Memory B cell (primary cell): ENCODE measurements at regions not wholly inside any gene's neighbourhood (a gene's known extent, or its start where the extent isn't known, plus 50 kb on each side); places are given as distances from the start of the nearest gene placed in this dataset.

ENCODE experiments used
- ATAC-seq: fragments of 150-1000 bp; cut with Tn5 transposase; 2 replicates; pipeline ENCODE4 v1.10.0; 2021; ENCODE audit warnings: low read depth, mild to moderate bottlenecking, moderate library complexity
- DNase-seq, 2 donors: peaks; one replicate each; pipeline ENCODE4 v3.0.0; 2022; ENCODE audit warnings: low spot score in 2 of 2
- H3K27ac Mint-ChIP-seq: one replicate; pipeline ENCODE4 v1.8.0; 2022; ENCODE audit warnings: mild to moderate bottlenecking, moderate library complexity, mixed read lengths
- H3K27me3 Mint-ChIP-seq: one replicate; pipeline ENCODE4 v1.8.0; 2022; ENCODE audit warnings: mixed read lengths
- H3K36me3 Mint-ChIP-seq: one replicate; pipeline ENCODE4 v1.8.0; 2022; ENCODE audit warnings: mild to moderate bottlenecking, mixed read lengths
- H3K4me1 Mint-ChIP-seq: one replicate; pipeline ENCODE4 v1.8.0; 2022; ENCODE audit warnings: mixed read lengths
- H3K4me3 Mint-ChIP-seq: one replicate; pipeline ENCODE4 v1.8.0; 2022; ENCODE audit warnings: mild to moderate bottlenecking, moderate library complexity, mixed read lengths
- H3K9me3 Mint-ChIP-seq: one replicate; pipeline ENCODE4 v1.8.0; 2022; ENCODE audit warnings: mixed read lengths

DNA sequence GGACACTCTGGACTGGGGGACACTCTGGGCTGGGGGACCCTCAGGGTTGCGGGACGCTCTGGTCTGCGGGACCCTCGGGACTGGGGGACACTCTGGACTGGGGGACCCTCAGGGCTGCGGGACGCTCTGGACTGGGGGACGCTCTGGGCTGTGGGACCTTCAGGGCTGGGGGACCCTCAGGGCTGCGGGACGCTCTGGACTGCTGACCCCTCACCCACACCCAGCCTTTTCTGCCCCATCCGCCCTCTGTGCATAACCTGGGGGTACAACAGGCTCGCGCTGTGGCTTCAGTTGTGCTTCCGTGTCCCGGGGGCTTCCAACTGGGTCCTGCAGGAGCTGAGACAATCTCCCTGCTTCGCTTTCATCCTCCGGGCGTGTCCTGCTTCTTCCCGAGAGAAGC, 766.0 kb downstream of the TRIML1 start:
- DNase-seq (no peak), ATAC-seq (no peak)
- Mint-ChIP-seq H3K4me3 (no peak overlapping the region), H3K9me3 (peaks cover 6% of the 10 kb centered on the region), H3K4me1 (no peaks in the 10 kb centered on the region), H3K27me3 (no peaks in the 10 kb centered on the region), H3K36me3 (no peaks in the 10 kb centered on the region), H3K27ac (no peak overlapping the region)

GRCh38 chr4:188911199-188911598, 772.0 kb downstream of the TRIML1 start:
- H3K27ac Mint-ChIP-seq = no peak overlapping the region
- H3K36me3 Mint-ChIP-seq = no peaks in the 10 kb centered on the region
- no peak for ATAC-seq
- H3K9me3 Mint-ChIP-seq = peaks cover 6% of the 10 kb centered on the region
- DNase-seq = no peak
- no peaks in the 10 kb centered on the region for H3K27me3 Mint-ChIP-seq
- H3K4me1 Mint-ChIP-seq = no peaks in the 10 kb centered on the region
- no peak overlapping the region for H3K4me3 Mint-ChIP-seq

DNA sequence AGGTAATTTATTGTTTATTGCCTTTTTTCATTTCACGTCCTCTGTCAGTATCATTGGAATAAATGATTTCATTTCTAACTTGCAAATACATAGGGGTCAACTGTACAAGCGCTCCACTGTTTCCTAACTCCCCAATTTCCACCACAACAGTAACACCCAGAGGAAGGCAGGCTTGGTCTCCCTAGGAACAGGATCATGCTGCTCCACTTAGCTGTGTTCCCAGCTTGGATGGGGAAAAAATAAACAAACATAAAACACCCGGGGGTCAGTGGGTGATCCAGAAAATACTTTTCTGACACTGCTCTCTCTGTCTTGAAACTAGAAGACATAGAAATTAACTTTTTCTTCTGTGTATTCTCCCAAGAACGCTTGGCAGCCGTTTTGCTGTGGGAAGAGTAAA, 772.5 kb downstream of the TRIML1 start:
- no peak for ATAC-seq
- H3K36me3 Mint-ChIP-seq = no peaks in the 10 kb centered on the region
- no peak overlapping the region for H3K27ac Mint-ChIP-seq
- no peaks in the 10 kb centered on the region for H3K4me1 Mint-ChIP-seq
- no peak overlapping the region for H3K4me3 Mint-ChIP-seq
- H3K27me3 Mint-ChIP-seq = no peaks in the 10 kb centered on the region
- peaks cover 6% of the 10 kb centered on the region for H3K9me3 Mint-ChIP-seq
- DNase-seq = no peak

- Mint-ChIP-seq H3K36me3 (no peaks in the 10 kb centered on the region), H3K27ac (no peak overlapping the region), H3K4me1 (no peaks in the 10 kb centered on the region), H3K27me3 (no peaks in the 10 kb centered on the region), H3K4me3 (no peak overlapping the region), H3K9me3 (peaks cover 11% of the 10 kb centered on the region)
- DNase-seq (no peak), ATAC-seq (no peak)
Observed at GRCh38 chr4:188915175-188915574, 775.9 kb downstream of the TRIML1 start.

DNA sequence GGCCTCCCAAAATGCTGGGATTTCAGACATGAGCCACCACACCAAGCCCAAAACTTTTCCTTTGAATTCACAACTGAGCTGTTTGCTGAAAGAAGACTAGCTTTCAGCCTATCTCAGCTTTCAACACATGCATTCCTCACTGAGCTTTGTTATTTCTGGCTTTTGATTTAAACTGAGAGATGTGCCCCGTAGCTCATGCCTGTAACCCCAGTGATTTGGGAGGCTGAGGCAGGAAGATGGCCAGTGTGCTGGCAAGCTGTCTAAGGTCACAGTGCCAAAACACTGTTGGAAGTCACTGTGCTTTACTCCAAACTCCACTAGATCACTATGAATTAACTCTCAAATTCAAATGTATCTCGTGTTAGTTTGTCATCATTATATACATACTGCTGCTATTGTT, 779.5 kb downstream of the TRIML1 start:
- no peak for DNase-seq
- ATAC-seq = no peak
- no peak overlapping the region for H3K4me3 Mint-ChIP-seq
- no peaks in the 10 kb centered on the region for H3K27me3 Mint-ChIP-seq
- peaks cover 11% of the 10 kb centered on the region for H3K9me3 Mint-ChIP-seq
- no peaks in the 10 kb centered on the region for H3K36me3 Mint-ChIP-seq
- no peaks in the 10 kb centered on the region for H3K4me1 Mint-ChIP-seq
- no peak overlapping the region for H3K27ac Mint-ChIP-seq

- H3K27me3 Mint-ChIP-seq = no peaks in the 10 kb centered on the region
Observed at GRCh38 chr4:188930822-188931221, 791.6 kb downstream of the TRIML1 start.

DNA sequence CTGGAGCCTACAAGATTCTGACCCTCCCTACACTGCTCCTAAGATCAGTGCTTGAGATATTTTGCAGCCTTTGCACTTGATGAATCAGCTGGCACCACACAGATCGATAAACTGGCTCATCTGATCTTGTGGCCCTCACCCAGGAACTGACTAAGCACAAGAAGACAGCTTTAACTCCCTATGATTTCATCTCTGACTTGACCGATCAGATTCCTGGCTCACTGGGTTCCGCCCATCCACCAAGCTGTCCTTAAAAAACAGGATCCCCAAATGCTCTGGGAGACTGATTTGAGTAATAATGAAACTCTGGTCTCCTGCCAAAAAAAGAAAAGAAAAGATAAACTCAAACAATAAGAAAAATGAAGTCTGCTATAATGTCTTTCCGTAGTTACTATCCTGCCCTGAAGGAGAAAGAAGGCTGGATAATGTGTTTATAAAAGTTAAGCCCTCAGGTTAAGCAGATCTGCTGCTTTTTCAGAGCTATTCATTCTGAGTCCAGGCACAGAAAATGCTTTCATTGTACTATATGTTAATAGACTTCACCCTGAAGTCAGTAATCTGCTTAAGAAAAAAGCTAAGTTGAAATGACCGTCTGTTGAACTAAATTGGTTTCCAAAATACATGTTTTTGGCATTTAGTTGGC, 795.2 kb downstream of the TRIML1 start:
- no peaks in the 10 kb centered on the region for H3K27me3 Mint-ChIP-seq
- no peaks in the 10 kb centered on the region for H3K4me1 Mint-ChIP-seq
- ATAC-seq = no peak

More at GRCh38 chr4:188930822-188931221, 791.6 kb downstream of the TRIML1 start:
- DNase-seq = no peak
- Mint-ChIP-seq H3K4me3 (no peak overlapping the region), H3K27ac (no peak overlapping the region), H3K36me3 (no peaks in the 10 kb centered on the region), H3K4me1 (no peaks in the 10 kb centered on the region), H3K9me3 (peaks cover 13% of the 10 kb centered on the region)
- ATAC-seq = no peak

DNA sequence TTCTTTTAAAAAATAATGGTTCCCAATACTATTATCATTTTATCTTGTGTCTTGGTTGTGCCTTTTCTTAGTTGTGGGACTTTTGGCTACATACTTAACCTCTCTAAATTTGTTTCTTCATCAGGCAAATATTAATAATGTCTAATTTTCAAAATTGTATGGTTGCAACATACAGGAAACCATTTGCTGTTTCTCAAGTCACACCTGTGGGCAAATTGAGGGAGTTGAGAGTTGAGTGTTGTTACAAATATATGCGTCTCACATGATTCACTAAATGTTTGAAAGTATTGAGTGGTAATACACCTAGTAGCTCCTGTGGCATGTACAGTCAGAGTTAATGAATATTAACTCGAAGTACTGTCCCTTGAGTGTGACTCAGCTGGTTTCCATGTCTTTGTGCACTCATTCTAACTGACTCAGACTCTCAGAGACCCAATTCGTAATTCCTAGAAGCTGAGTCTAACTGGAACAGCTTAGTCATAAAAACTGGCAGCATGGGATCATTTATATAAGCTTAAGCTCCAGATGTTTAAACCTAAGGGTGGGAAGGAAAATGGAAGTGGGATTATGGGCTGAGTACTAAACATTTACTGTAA, 802.4 kb downstream of the TRIML1 start:
- H3K4me3 Mint-ChIP-seq = no peak overlapping the region
- ATAC-seq (no peak), DNase-seq (no peak)
- no peaks in the 10 kb centered on the region for H3K27me3 Mint-ChIP-seq
- no peaks in the 10 kb centered on the region for H3K36me3 Mint-ChIP-seq
- H3K9me3 Mint-ChIP-seq = peaks cover 3% of the 10 kb centered on the region
- H3K27ac Mint-ChIP-seq = no peak overlapping the region
- H3K4me1 Mint-ChIP-seq = no peaks in the 10 kb centered on the region

More for the DNA sequence above, 795.2 kb downstream of the TRIML1 start:
- DNase-seq = no peak
- H3K27ac Mint-ChIP-seq = no peak overlapping the region
- no peak overlapping the region for H3K4me3 Mint-ChIP-seq
- H3K36me3 Mint-ChIP-seq = no peaks in the 10 kb centered on the region
- peaks cover 8% of the 10 kb centered on the region for H3K9me3 Mint-ChIP-seq

DNA sequence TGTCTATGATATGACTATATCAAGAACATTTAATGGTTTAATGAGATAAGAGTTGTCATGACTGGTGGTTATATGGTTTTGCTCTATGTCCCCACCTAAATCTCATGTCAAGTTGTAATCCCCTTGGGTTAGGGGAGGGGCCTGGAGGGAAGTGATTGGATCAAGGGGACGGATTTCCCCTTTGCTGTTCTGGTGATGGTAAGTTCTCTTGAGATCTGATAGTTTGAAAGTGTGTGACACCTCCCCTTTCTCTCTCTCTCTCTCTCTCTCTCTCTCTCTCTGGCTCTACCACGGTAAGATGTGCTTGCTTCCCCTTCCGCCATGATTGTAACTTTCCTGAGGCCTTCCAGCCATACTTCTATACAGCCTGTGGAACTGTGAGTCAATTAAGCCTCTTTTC, 803.4 kb downstream of the TRIML1 start:
- Mint-ChIP-seq H3K9me3 (peaks cover 3% of the 10 kb centered on the region), H3K27ac (no peak overlapping the region), H3K36me3 (no peaks in the 10 kb centered on the region), H3K4me1 (no peaks in the 10 kb centered on the region), H3K27me3 (no peaks in the 10 kb centered on the region), H3K4me3 (no peak overlapping the region)
- DNase-seq (no peak), ATAC-seq (no peak)

DNA sequence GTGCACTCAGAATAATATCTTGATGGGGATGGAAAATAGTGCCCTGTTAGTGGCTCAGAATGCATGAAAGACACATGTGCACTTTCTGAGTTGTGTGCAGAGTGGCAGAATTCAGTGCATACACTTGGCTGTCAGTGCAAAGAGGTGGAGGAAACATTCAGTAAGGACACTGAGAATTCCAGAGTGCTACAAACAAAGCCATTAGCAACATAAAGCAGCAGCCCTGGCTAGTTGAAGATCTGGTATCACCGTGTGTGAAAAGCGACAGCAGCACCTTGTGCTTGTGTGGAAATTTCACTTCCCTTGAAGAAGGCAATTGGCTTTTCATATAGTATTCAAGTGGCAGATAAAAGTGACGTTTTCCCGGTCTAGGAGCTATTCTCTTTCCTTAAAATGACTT, 810.4 kb downstream of the TRIML1 start:
- Mint-ChIP-seq H3K36me3 (no peaks in the 10 kb centered on the region), H3K4me1 (no peaks in the 10 kb centered on the region), H3K9me3 (peaks cover 7% of the 10 kb centered on the region), H3K4me3 (no peak overlapping the region), H3K27ac (no peak overlapping the region), H3K27me3 (no peaks in the 10 kb centered on the region)
- ATAC-seq (no peak), DNase-seq (no peak)

- no peaks in the 10 kb centered on the region for H3K4me1 Mint-ChIP-seq
- H3K36me3 Mint-ChIP-seq = no peaks in the 10 kb centered on the region
- no peak for ATAC-seq
- no peak overlapping the region for H3K4me3 Mint-ChIP-seq
- H3K9me3 Mint-ChIP-seq = peaks cover 14% of the 10 kb centered on the region
- no peak overlapping the region for H3K27ac Mint-ChIP-seq
- no peaks in the 10 kb centered on the region for H3K27me3 Mint-ChIP-seq
- no peak for DNase-seq
Observed at GRCh38 chr4:188955066-188955465, 815.8 kb downstream of the TRIML1 start.

GRCh38 chr4:188956566-188956965, 817.3 kb downstream of the TRIML1 start:
- no peaks in the 10 kb centered on the region for H3K27me3 Mint-ChIP-seq
- ATAC-seq (no peak), DNase-seq (no peak)
- peaks cover 16% of the 10 kb centered on the region for H3K9me3 Mint-ChIP-seq
- no peaks in the 10 kb centered on the region for H3K4me1 Mint-ChIP-seq
- H3K36me3 Mint-ChIP-seq = no peaks in the 10 kb centered on the region
- H3K27ac Mint-ChIP-seq = no peak overlapping the region
- no peak overlapping the region for H3K4me3 Mint-ChIP-seq

DNA sequence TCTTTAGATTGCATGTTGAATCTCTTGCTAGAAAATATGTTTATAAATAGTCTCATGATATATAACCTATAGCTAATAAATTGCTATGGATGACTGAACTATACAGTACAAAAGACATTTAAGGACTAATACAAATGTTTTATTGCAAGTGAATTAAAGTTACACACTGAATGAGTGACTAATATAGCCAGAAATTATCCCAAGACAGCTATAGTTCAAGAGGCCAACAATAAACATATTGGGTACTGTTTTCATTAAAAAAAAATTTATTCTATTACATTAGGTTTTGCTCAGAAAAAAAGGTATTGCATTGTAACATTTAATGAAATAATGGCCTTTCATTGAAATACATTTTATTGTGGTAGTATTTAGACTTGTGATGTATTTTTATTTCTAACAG, 819.1 kb downstream of the TRIML1 start:
- no peak for DNase-seq
- Mint-ChIP-seq H3K4me1 (no peaks in the 10 kb centered on the region), H3K36me3 (no peaks in the 10 kb centered on the region), H3K9me3 (peaks cover 13% of the 10 kb centered on the region), H3K4me3 (no peak overlapping the region), H3K27me3 (no peaks in the 10 kb centered on the region), H3K27ac (no peak overlapping the region)
- ATAC-seq = no peak

GRCh38 chr4:188959424-188959823, 820.2 kb downstream of the TRIML1 start:
- Mint-ChIP-seq H3K4me1 (no peaks in the 10 kb centered on the region), H3K9me3 (peaks cover 11% of the 10 kb centered on the region), H3K27ac (no peak overlapping the region), H3K4me3 (no peak overlapping the region), H3K36me3 (no peaks in the 10 kb centered on the region), H3K27me3 (no peaks in the 10 kb centered on the region)
- no peak for DNase-seq
- no peak for ATAC-seq

DNA sequence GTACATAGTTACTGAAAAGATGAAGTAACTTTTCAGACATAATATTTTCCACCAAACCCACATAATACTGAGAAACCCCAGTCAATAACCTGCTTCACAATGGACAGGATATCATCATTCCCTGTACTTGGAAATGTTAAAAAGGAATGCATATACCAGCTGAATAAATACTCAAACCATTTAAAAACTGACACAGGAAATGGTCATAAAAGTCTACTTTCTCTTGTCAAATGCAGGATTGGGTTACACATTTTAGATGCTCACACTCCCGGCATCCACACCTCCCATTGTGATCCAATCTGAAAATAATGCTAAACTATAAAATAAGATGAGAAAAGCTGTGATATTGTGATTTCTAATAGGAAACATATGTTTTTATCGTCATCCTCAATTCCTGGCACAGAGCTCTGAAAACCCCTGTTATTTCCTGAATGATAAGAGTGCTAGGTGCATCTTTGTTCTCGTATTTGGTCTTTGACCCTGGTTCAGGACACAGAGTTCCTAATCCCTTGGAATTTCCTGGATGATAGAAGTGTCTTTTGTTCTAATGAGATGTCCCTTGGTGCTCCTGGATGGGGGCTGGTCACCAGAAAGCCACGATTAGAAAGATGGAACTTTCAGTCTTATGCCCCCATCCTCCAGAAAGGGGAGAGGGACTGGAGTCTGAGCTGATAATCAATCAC, 821.3 kb downstream of the TRIML1 start:
- Mint-ChIP-seq H3K27me3 (no peaks in the 10 kb centered on the region), H3K27ac (no peak overlapping the region), H3K9me3 (peaks cover 12% of the 10 kb centered on the region), H3K4me1 (no peaks in the 10 kb centered on the region), H3K36me3 (no peaks in the 10 kb centered on the region), H3K4me3 (no peak overlapping the region)
- no peak for ATAC-seq
- DNase-seq = no peak
